ENCODE measurements at regions not wholly inside any gene's neighbourhood (a gene's known extent, or its start where the extent isn't known, plus 50 kb on each side); places are given as distances from the start of the nearest gene placed in this dataset.

DNA sequence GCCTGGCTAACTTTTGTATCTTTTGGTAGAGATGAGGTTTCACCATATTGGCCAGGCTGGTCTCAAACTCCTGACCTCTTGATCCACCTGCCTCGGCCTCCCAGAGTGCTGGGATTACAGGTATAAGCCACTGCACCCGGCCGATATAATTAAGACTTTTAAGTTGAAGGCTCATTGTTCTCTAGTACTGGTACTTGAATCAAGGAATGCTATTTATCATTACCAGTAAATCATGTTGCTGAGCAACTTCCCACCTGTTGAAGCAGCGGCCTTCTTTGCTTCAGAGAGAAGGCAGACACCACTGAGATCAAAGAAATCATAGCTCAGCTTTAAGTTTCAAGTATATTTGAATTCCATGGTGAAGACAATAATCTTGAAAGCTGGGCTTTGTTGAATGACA, 58.8 kb upstream of the TMEM163 start:
- H2BK15ac ChIP-seq (ENCODE audit: low read depth, low read length) = no peak overlapping the region
- ChIA-PET CTCF (no interaction called here), POLR2A (ENCODE audit: unreplicated experiment) (no interaction called here)
- no peak overlapping the region for H3K23ac ChIP-seq (ENCODE audit: low read depth, low read length)
- no peak overlapping the region for H2AK5ac ChIP-seq (ENCODE audit: low read depth, low read length)
- no peak overlapping the region for H3K4me3 ChIP-seq (ENCODE audit: insufficient read depth, low read depth, low read length)
- H3K56ac ChIP-seq (ENCODE audit: extremely low read depth, insufficient read depth, low read length) = no peak overlapping the region
- H2BK120ac ChIP-seq (ENCODE audit: low read depth, low read length) = no peak overlapping the region
- dilution Hi-C loops (cut with HindIII; ENCODE audit: low sequenced_read_pairs, unreplicated experiment) = no loop called here
- H3K9me1 ChIP-seq (ENCODE audit: insufficient read depth, low read length) = no peaks in the 10 kb centered on the region
- H3K4ac ChIP-seq (ENCODE audit: low read depth, low read length) = no peak overlapping the region
- no CpG with 5 or more reads among the region's 4 CpGs for WGBS, 2 experiments (ENCODE audit: extremely low coverage in 2 of 2, insufficient read length in 1 of 2)
- in situ Hi-C loops (cut with MboI; ENCODE audit: low sequenced_read_pairs) = no loop called here
- ATAC-seq (ENCODE audit: low read depth) (no peak), DNase-seq (no peak)
- intact Hi-C loops (cut with micrococcal nuclease) = no loop called here
- H2BK20ac ChIP-seq (ENCODE audit: low read depth, low read length) = no peak overlapping the region
- no peak overlapping the region for H4K91ac ChIP-seq (ENCODE audit: insufficient read depth, low read depth, low read length)
- H3K18ac ChIP-seq (ENCODE audit: low read depth, low read length) = no peak overlapping the region
- no peaks in the 10 kb centered on the region; the same call in 1 of the 2 replicates for H3K27me3 ChIP-seq (ENCODE audit: control insufficient read depth, insufficient read depth, low read length)
- no peak overlapping the region for H3K4me2 ChIP-seq (ENCODE audit: low read depth, low read length)
- no peak overlapping the region for H3K27ac ChIP-seq (ENCODE audit: insufficient read depth, low read length)
- no peaks in the 10 kb centered on the region for H4K20me1 ChIP-seq (ENCODE audit: insufficient read depth, low read length)
- H2AK9ac ChIP-seq (replicated peaks; ENCODE audit: low read depth, low read length, poor library complexity) = no peak overlapping the region
- no peaks in the 10 kb centered on the region for H3K79me1 ChIP-seq (ENCODE audit: low read depth in 1 of 2, low read length in 2 of 2)
- H4K5ac ChIP-seq (ENCODE audit: low read depth, low read length) = no peak overlapping the region
- no peak overlapping the region for H2BK5ac ChIP-seq (ENCODE audit: low read depth, low read length, poor library complexity, severe bottlenecking)
- TF ChIP-seq POLR2A (IDR thresholded peaks at IDR 0.05; ENCODE audit: low read depth, low read length) (no peak), RAD21 (IDR thresholded peaks at IDR 0.05; ENCODE audit: low read length) (no peak), CEBPB (IDR thresholded peaks at IDR 0.05; ENCODE audit: low read depth, low read length) (no peak), MXI1 (IDR thresholded peaks at IDR 0.05; ENCODE audit: borderline replicate concordance, low read depth, low read length) (no peak), BHLHE40 (IDR thresholded peaks at IDR 0.05; ENCODE audit: low read depth, low read length) (no peak), RFX5 (IDR thresholded peaks at IDR 0.05; ENCODE audit: low read depth, low read length) (no peak), NFE2L2 (IDR thresholded peaks at IDR 0.05; ENCODE audit: low read depth, low read length) (no peak), CHD1 (IDR thresholded peaks at IDR 0.05; ENCODE audit: low read depth, low read length) (no peak), FOS (IDR thresholded peaks at IDR 0.05; ENCODE audit: low read depth, low read length) (no peak), RCOR1 (IDR thresholded peaks at IDR 0.05; ENCODE audit: insufficient replicate concordance, low read length) (no peak), MAFK (IDR thresholded peaks at IDR 0.05; ENCODE audit: low read depth, low read length) (no peak), SMC3 (IDR thresholded peaks at IDR 0.05; ENCODE audit: low read depth, low read length) (no peak), MAZ (IDR thresholded peaks at IDR 0.05; ENCODE audit: borderline replicate concordance, low read depth, low read length) (no peak)
- TF ChIP-seq, protein P1, sequence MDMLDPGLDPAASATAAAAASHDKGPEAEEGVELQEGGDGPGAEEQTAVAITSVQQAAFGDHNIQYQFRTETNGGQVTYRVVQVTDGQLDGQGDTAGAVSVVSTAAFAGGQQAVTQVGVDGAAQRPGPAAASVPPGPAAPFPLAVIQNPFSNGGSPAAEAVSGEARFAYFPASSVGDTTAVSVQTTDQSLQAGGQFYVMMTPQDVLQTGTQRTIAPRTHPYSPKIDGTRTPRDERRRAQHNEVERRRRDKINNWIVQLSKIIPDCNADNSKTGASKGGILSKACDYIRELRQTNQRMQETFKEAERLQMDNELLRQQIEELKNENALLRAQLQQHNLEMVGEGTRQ (IDR thresholded peaks at IDR 0.05; ENCODE audit: low read depth, low read length) = no peak
- TF ChIP-seq, protein P2, sequence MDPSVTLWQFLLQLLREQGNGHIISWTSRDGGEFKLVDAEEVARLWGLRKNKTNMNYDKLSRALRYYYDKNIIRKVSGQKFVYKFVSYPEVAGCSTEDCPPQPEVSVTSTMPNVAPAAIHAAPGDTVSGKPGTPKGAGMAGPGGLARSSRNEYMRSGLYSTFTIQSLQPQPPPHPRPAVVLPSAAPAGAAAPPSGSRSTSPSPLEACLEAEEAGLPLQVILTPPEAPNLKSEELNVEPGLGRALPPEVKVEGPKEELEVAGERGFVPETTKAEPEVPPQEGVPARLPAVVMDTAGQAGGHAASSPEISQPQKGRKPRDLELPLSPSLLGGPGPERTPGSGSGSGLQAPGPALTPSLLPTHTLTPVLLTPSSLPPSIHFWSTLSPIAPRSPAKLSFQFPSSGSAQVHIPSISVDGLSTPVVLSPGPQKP (IDR thresholded peaks at IDR 0.05; ENCODE audit: borderline replicate concordance, low read depth, low read length) = no peak
- TF ChIP-seq, protein P3, sequence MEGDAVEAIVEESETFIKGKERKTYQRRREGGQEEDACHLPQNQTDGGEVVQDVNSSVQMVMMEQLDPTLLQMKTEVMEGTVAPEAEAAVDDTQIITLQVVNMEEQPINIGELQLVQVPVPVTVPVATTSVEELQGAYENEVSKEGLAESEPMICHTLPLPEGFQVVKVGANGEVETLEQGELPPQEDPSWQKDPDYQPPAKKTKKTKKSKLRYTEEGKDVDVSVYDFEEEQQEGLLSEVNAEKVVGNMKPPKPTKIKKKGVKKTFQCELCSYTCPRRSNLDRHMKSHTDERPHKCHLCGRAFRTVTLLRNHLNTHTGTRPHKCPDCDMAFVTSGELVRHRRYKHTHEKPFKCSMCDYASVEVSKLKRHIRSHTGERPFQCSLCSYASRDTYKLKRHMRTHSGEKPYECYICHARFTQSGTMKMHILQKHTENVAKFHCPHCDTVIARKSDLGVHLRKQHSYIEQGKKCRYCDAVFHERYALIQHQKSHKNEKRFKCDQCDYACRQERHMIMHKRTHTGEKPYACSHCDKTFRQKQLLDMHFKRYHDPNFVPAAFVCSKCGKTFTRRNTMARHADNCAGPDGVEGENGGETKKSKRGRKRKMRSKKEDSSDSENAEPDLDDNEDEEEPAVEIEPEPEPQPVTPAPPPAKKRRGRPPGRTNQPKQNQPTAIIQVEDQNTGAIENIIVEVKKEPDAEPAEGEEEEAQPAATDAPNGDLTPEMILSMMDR (conservative IDR thresholded peaks at IDR 0.05; ENCODE audit: low read depth, low read length) = no peak
- no TSS peak for BruUV-seq (replicated peaks)
- no peak overlapping the region for H3K9ac ChIP-seq (ENCODE audit: low read depth, low read length)
- no peaks in the 10 kb centered on the region for H3K36me3 ChIP-seq (ENCODE audit: control insufficient read depth, insufficient read depth, low read length)
- no peak overlapping the region for H4K8ac ChIP-seq (ENCODE audit: low read depth in 2 of 2, low read length in 2 of 2)
- no peak overlapping the region for H3K14ac ChIP-seq (replicated peaks; ENCODE audit: low read depth, low read length)
- H3K4me1 ChIP-seq (ENCODE audit: control insufficient read depth, insufficient read depth, low read length) = no peaks in the 10 kb centered on the region
- H3K9me3 ChIP-seq (ENCODE audit: control insufficient read depth, insufficient read depth, low read length) = no peaks in the 10 kb centered on the region
- H2AFZ ChIP-seq (replicated peaks; ENCODE audit: low read length, poor library complexity) = no peak overlapping the region
